ENCODE measurements at regions not wholly inside any gene's neighbourhood (a gene's known extent, or its start where the extent isn't known, plus 50 kb on each side); places are given as distances from the start of the nearest gene placed in this dataset.

DNA sequence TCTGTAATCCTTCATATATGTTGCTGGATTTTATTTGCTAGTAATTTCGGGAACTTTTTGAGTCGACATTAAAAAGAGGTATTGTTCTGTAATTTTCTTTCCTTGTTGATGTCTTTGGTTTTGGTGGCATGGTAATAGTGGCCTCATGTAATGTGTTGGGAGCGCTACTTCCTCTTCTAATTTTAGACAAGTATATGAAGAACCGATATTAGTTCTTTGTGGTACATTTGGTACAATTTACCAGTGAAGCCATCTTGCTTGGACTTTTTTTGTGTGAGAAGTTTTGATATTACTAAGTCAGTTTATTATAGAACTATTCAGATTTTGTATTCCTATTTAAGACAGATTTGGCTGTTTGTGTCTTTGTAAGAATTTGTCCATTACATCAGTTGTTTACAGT is 669.2 kb upstream of the AADAT start:
- TF ChIP-seq CTCF (conservative IDR thresholded peaks at IDR 0.05 in 1 of 2, IDR thresholded peaks at IDR 0.05 in 1 of 2; ENCODE audit: extremely low read depth in 1 of 2, insufficient read depth in 1 of 2, low read depth in 1 of 2, low read length in 2 of 2), result no peak
- TF ChIP-seq EZH2 (IDR thresholded peaks at IDR 0.05; ENCODE audit: borderline replicate concordance, low read length), result no peak

Measured in mammary epithelial cell (primary cell).